PC-9 (cell line): ENCODE measurements at regions not wholly inside any gene's neighbourhood (a gene's known extent, or its start where the extent isn't known, plus 50 kb on each side); places are given as distances from the start of the nearest gene placed in this dataset.

Experiments used
- BruUV-seq: library from RNA; stranded (reverse); fragments of 400-500 nt; replicated peaks from 2 replicates; lab custom pipeline; 2021; lab: Mats Ljungman, UMichigan
- CTCF ChIA-PET: fragments of 300-600 bp; sonication (Branson Sonifier 250); formaldehyde crosslinking; loops from one replicate; lab custom pipeline; 2022; ENCODE audit warnings: antibody characterized with exemption; lab: Charles Lee
- POLR2A ChIA-PET: fragments of 300-600 bp; sonication (Branson Sonifier 250); formaldehyde crosslinking; loops from one replicate; lab custom pipeline; 2022; ENCODE audit warnings: antibody characterized with exemption; ENCODE audit not compliant: unreplicated experiment; lab: Charles Lee
- DNase-seq, 2 experiments: peaks; one replicate each; pipeline versions ENCODE4 v3.0.0 to v3.0.0-alpha.2; 2015 to 2022; ENCODE audit warnings: mixed read lengths in 1 of 2
- H2AFZ ChIP-seq: fragments of 200-600 bp; sonication (generic); 2 replicates; pipeline ENCODE4 v1.8.1; 2017; ENCODE audit warnings: antibody characterized with exemption
- H3F3A ChIP-seq: fragments of 200-600 bp; sonication (generic); 2 replicates; pipeline ENCODE4 v1.8.1; 2017; ENCODE audit warnings: antibody characterized with exemption, mild to moderate bottlenecking, low read depth; ENCODE audit not compliant: insufficient read depth
- H3K27ac ChIP-seq: fragments of 200-600 bp; sonication (generic); 2 replicates; pipeline ENCODE4 v1.6.1; 2016; ENCODE audit warnings: mixed run types
- H3K27me3 ChIP-seq: fragments of 200-600 bp; sonication (generic); 2 replicates; pipeline ENCODE4 v1.6.1; 2016; ENCODE audit warnings: low read depth, mixed run types; ENCODE audit not compliant: insufficient read depth
- H3K36me3 ChIP-seq: fragments of 200-600 bp; sonication (generic); 2 replicates; pipeline ENCODE4 v1.6.1; 2016; ENCODE audit warnings: low read depth, mixed run types
- H3K4me1 ChIP-seq: fragments of 200-600 bp; sonication (generic); replicated peaks from 2 replicates; pipeline ENCODE4 v1.6.1; 2016; ENCODE audit warnings: mixed run types; ENCODE audit not compliant: insufficient read depth
- H3K4me2 ChIP-seq: fragments of 200-600 bp; sonication (generic); 2 replicates; pipeline ENCODE4 v1.6.1; 2017; ENCODE audit warnings: mixed run types
- H3K4me3 ChIP-seq: fragments of 200-600 bp; sonication (generic); 2 replicates; pipeline ENCODE4 v1.6.1; 2016; ENCODE audit warnings: mixed run types
- H3K79me2 ChIP-seq: fragments of 200-600 bp; sonication (generic); 2 replicates; pipeline ENCODE4 v1.6.1; 2017; ENCODE audit warnings: low read depth, mixed run types
- H3K9me2 ChIP-seq: fragments of 200-600 bp; sonication (generic); 2 replicates; pipeline ENCODE4 v1.8.1; 2017; ENCODE audit warnings: mild to moderate bottlenecking; ENCODE audit not compliant: insufficient read depth
- H3K9me3 ChIP-seq: fragments of 200-600 bp; sonication (generic); 2 replicates; pipeline ENCODE4 v1.8.1; 2016; ENCODE audit warnings: low read depth; ENCODE audit not compliant: insufficient read depth
- H4K20me1 ChIP-seq: fragments of 200-600 bp; sonication (generic); 2 replicates; pipeline ENCODE4 v1.8.1; 2017; ENCODE audit not compliant: insufficient read depth
- EZH2 ChIP-seq: fragments of 200-600 bp; sonication (generic); IDR thresholded peaks from 2 replicates; pipeline ENCODE4 v1.8.0; 2017; ENCODE audit warnings: antibody characterized with exemption, low read depth
- intact Hi-C: fragments of 100-400 bp; cut with micrococcal nuclease; formaldehyde crosslinking; loops from one replicate; pipeline ENCODE4 v1.10.0; 2022; ENCODE audit not compliant: unreplicated experiment
- TF ChIP-seq, protein P1 (sequence below): fragments of 200-600 bp; sonication (generic); conservative IDR thresholded peaks from 2 replicates; pipeline ENCODE4 v1.6.1; 2017; ENCODE audit warnings: mixed run types, antibody characterized with exemption, mild to moderate bottlenecking, moderate library complexity

DNA sequence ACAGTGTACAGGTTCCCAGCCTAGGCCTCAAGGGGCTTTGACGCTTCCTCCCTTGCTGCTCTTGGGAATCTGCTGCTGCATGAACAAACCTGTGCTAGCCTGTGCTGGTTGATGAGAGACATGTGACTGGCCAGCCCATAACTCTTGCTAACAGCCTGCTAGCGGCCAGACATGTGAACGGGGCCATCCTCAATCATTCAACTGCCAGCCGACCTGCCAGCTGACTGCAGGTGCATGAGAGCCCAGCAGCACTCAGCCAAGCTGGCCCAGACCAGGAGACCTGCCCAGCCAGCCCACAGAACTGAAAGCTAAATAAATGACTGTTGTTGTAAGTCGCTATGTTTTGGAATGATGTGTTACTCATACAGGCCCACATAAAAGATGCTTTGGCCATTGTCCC lies 82.4 kb upstream of the DLG1 start:
- no peak overlapping the region for H3K4me3 ChIP-seq
- H3K79me2 ChIP-seq, result no peaks in the 10 kb centered on the region
- no peaks in the 10 kb centered on the region for H3K9me3 ChIP-seq
- H3K36me3 ChIP-seq, result no peaks in the 10 kb centered on the region
- no peak for TF ChIP-seq EZH2
- TF ChIP-seq, protein P1, sequence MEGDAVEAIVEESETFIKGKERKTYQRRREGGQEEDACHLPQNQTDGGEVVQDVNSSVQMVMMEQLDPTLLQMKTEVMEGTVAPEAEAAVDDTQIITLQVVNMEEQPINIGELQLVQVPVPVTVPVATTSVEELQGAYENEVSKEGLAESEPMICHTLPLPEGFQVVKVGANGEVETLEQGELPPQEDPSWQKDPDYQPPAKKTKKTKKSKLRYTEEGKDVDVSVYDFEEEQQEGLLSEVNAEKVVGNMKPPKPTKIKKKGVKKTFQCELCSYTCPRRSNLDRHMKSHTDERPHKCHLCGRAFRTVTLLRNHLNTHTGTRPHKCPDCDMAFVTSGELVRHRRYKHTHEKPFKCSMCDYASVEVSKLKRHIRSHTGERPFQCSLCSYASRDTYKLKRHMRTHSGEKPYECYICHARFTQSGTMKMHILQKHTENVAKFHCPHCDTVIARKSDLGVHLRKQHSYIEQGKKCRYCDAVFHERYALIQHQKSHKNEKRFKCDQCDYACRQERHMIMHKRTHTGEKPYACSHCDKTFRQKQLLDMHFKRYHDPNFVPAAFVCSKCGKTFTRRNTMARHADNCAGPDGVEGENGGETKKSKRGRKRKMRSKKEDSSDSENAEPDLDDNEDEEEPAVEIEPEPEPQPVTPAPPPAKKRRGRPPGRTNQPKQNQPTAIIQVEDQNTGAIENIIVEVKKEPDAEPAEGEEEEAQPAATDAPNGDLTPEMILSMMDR, result no peak
- DNase-seq, result no peak
- intact Hi-C loops, result no loop called here
- no peaks in the 10 kb centered on the region for H3F3A ChIP-seq
- no peak overlapping the region for H2AFZ ChIP-seq
- H3K9me2 ChIP-seq, result no peaks in the 10 kb centered on the region
- H4K20me1 ChIP-seq, result no peaks in the 10 kb centered on the region
- POLR2A ChIA-PET, result no interaction called here
- no peak overlapping the region for H3K4me2 ChIP-seq
- no peak overlapping the region for H3K27ac ChIP-seq
- no TSS peak for BruUV-seq
- no peaks in the 10 kb centered on the region for H3K4me1 ChIP-seq
- CTCF ChIA-PET, result no interaction called here
- H3K27me3 ChIP-seq, result peaks cover 19% of the 10 kb centered on the region

DNA sequence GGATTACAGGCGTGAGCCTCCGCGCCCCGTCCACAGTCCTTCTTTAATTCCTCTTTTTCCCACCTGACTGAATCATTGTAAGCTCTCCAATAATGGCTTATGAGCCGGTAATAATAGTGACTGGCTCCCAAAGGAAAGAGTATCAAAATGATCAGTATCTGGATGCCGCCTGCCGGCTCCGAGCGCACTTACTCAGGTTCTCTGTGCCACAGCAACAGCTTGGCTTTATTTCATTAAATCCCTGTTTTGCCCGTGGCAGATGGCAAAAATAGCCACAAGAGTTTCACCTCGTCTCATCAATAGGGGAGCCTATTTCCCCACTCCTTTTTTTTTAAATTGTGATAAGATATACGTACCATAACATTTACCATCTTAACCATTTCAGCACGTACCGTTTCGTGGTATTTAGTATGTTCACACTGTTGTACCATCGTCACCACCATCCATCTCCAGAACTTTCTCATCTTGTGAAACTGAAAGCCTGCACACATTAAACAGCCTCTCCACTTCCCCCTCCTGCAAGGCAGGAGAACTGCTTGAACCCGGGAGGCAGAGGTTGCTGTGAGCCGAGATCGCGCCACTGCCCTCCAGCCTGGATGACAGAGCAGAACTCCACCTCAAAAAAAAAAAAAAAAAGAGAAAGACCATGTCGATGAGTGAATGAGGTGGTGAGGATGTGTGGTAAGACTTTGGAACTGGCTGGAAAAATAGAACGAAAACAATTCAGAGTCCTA lies 80.7 kb upstream of the DLG1 start:
- no peak overlapping the region for H3K4me3 ChIP-seq

DNA sequence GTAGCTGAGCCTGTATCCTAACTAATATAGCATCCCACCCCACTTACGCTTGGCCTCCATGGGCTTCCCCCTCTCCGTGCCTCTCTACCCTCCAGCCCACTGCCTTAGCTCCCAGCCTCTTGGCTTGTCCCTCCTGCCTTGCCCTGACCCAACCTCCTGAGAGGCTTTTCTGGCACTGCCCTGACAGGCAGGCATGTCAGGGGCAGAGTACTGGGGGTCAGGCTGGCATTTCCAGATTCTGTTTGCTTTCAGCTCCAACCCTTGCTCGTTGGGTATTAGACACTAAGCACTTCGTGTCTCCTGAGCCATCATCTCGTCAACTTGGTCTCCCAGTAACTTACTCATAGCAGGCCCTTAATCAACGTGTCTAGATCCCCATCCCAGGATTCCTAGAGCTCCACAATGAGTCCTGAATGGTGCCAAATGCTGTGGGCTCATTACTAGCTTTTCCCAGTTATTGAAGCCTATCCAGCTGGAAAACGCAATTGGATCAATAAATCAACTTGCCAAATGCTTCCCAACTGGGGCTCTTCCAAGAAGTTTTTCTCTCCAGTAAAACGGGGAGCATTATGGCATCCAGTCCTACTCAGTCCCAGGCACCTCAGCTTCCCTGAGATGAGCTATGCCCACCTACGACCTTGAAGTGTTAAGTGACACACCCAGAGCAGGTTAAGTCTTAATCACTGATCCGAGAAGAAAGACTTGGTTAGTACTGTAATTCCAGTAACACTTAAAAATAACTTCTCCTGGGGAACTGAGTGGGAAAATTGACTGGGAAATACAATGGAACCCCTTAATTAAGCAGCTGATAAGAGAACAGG lies 78.5 kb upstream of the DLG1 start:
- TF ChIP-seq, protein P1, result no peak
- TF ChIP-seq EZH2, result no peak
- no peak for DNase-seq
- H3K9me3 ChIP-seq, result no peaks in the 10 kb centered on the region
- no peaks in the 10 kb centered on the region for H3K27me3 ChIP-seq
- H3K27ac ChIP-seq, result no peak overlapping the region
- no peaks in the 10 kb centered on the region for H3K79me2 ChIP-seq
- intact Hi-C loops, result no loop called here
- no peak overlapping the region for H3K4me2 ChIP-seq
- BruUV-seq, result no TSS peak
- H3K9me2 ChIP-seq, result no peaks in the 10 kb centered on the region
- no peak overlapping the region for H2AFZ ChIP-seq
- peaks cover 19% of the 10 kb centered on the region for H3K4me1 ChIP-seq
- no peaks in the 10 kb centered on the region for H3K36me3 ChIP-seq
- H3F3A ChIP-seq, result peaks cover 15% of the 10 kb centered on the region
- ChIA-PET POLR2A (interaction anchor here (0.6 kb wide), 1 partner anchor 156 kb away, joined by 3 read pairs; no protein-coding TSS in a partner anchor), CTCF (interaction anchor here (0.6 kb wide), 1 partner anchor 108 kb away, joined by 4 read pairs; no protein-coding TSS in a partner anchor)
- H3K4me3 ChIP-seq, result no peak overlapping the region
- no peaks in the 10 kb centered on the region for H4K20me1 ChIP-seq

More for the DNA sequence above, 80.7 kb upstream of the DLG1 start:
- no peaks in the 10 kb centered on the region for H3K79me2 ChIP-seq
- H3K36me3 ChIP-seq, result no peaks in the 10 kb centered on the region
- BruUV-seq, result no TSS peak
- no peaks in the 10 kb centered on the region for H3K9me2 ChIP-seq
- POLR2A ChIA-PET, result no interaction called here
- no peak for TF ChIP-seq EZH2
- TF ChIP-seq, protein P1, result no peak
- no peak overlapping the region for H3K4me2 ChIP-seq
- no peaks in the 10 kb centered on the region for H3K4me1 ChIP-seq
- no peak overlapping the region for H3K27ac ChIP-seq
- H4K20me1 ChIP-seq, result no peaks in the 10 kb centered on the region
- H3K27me3 ChIP-seq, result peaks cover 3% of the 10 kb centered on the region
- DNase-seq, result no peak
- H3F3A ChIP-seq, result no peaks in the 10 kb centered on the region
- CTCF ChIA-PET, result no interaction called here
- intact Hi-C loops, result no loop called here
- H3K9me3 ChIP-seq, result no peaks in the 10 kb centered on the region
- H2AFZ ChIP-seq, result no peak overlapping the region
